Mesenchymal stem cell (in vitro differentiated cells and primary cell): ENCODE measurements at regions not wholly inside any gene's neighbourhood (a gene's known extent, or its start where the extent isn't known, plus 50 kb on each side); places are given as distances from the start of the nearest gene placed in this dataset.

ENCODE experiments used
- DNase-seq: peaks from one replicate; pipeline ENCODE4 v3.0.0-alpha.2; 2013
- H2AFZ ChIP-seq: one replicate; pipeline ENCODE4 v1.6.1; 2013; ENCODE audit warnings: low read depth, mild to moderate bottlenecking, control low read depth, inconsistent platforms, low read length, moderate library complexity
- H2AK5ac ChIP-seq: 2 replicates; pipeline ENCODE4 v1.6.1; 2013; ENCODE audit warnings: low read length, moderate library complexity, mild to moderate bottlenecking, inconsistent platforms; ENCODE audit not compliant: severe bottlenecking
- H2BK120ac ChIP-seq: one replicate; pipeline ENCODE4 v1.6.1; 2013; ENCODE audit warnings: low read depth, mild to moderate bottlenecking, inconsistent platforms, low read length, moderate library complexity
- H2BK12ac ChIP-seq, 2 experiments: one replicate each; pipeline ENCODE4 v1.6.1; 2013; ENCODE audit warnings: inconsistent platforms in 2 of 2, low read length in 2 of 2, mild to moderate bottlenecking in 2 of 2, moderate library complexity in 2 of 2, control low read depth in 1 of 2
- H2BK15ac ChIP-seq: one replicate; pipeline ENCODE4 v1.6.1; 2013; ENCODE audit warnings: mild to moderate bottlenecking, low read depth, inconsistent platforms; ENCODE audit not compliant: poor library complexity, severe bottlenecking
- H2BK5ac ChIP-seq: 2 replicates; pipeline ENCODE4 v1.6.1; 2013; ENCODE audit warnings: low read depth, mild to moderate bottlenecking, low read length, control low read depth, inconsistent platforms; ENCODE audit not compliant: poor library complexity, severe bottlenecking
- H3K14ac ChIP-seq, 2 experiments: one replicate each; pipeline ENCODE4 v1.6.1; 2013; ENCODE audit warnings: inconsistent platforms in 2 of 2, low read length in 2 of 2, control low read depth in 1 of 2, mild to moderate bottlenecking in 1 of 2, moderate library complexity in 1 of 2
- H3K18ac ChIP-seq, 2 experiments: one replicate each; pipeline ENCODE4 v1.6.1; 2013; ENCODE audit warnings: inconsistent platforms in 2 of 2, low read length in 2 of 2, control low read depth in 1 of 2, low read depth in 1 of 2, mild to moderate bottlenecking in 1 of 2
- H3K23ac ChIP-seq, 2 experiments: one replicate each; pipeline ENCODE4 v1.6.1; 2013; ENCODE audit warnings: inconsistent platforms in 2 of 2, low read length in 2 of 2, mild to moderate bottlenecking in 2 of 2, moderate library complexity in 2 of 2, control low read depth in 1 of 2
- H3K27ac ChIP-seq: 2 replicates; pipeline ENCODE4 v1.5.1; 2013; ENCODE audit warnings: mild to moderate bottlenecking, moderate library complexity, low read length, control low read depth, inconsistent platforms; ENCODE audit not compliant: poor library complexity, severe bottlenecking
- H3K27me3 ChIP-seq, 2 experiments: 2 replicates each; pipeline versions ENCODE4 v1.6.1 to v1.7.0; 2013; ENCODE audit warnings: low read length in 2 of 2, mild to moderate bottlenecking in 2 of 2, moderate library complexity in 2 of 2, control low read depth in 1 of 2, inconsistent platforms in 1 of 2; ENCODE audit not compliant: control insufficient read depth in 1 of 2, insufficient read depth in 1 of 2
- H3K36me3 ChIP-seq, 2 experiments: 2 replicates each; pipeline versions ENCODE4 v1.6.1 to v1.7.0; 2013; ENCODE audit warnings: low read length in 2 of 2, control low read depth in 1 of 2, inconsistent platforms in 1 of 2, low read depth in 1 of 2, mild to moderate bottlenecking in 1 of 2; ENCODE audit not compliant: insufficient read depth in 2 of 2, control insufficient read depth in 1 of 2
- H3K4ac ChIP-seq, 2 experiments: one replicate each; pipeline ENCODE4 v1.6.1; 2013; ENCODE audit warnings: inconsistent platforms in 2 of 2, low read length in 2 of 2, mild to moderate bottlenecking in 2 of 2, moderate library complexity in 2 of 2, control low read depth in 1 of 2, low read depth in 1 of 2
- H3K4me1 ChIP-seq: 2 replicates; pipeline ENCODE4 v1.6.1; 2013; ENCODE audit warnings: low read depth, low read length, control low read depth; ENCODE audit not compliant: control insufficient read depth, insufficient read depth
- H3K4me2 ChIP-seq: 2 replicates; pipeline ENCODE4 v1.6.1; 2013; ENCODE audit warnings: low read length, mild to moderate bottlenecking, inconsistent platforms; ENCODE audit not compliant: poor library complexity, severe bottlenecking
- H3K4me3 ChIP-seq, 2 experiments: 2 replicates each; pipeline versions ENCODE4 v1.5.1 to v1.7.0; 2013; ENCODE audit warnings: low read length in 2 of 2, mild to moderate bottlenecking in 2 of 2, control low read depth in 1 of 2, low read depth in 1 of 2; ENCODE audit not compliant: insufficient read depth in 1 of 2
- H3K79me1 ChIP-seq: replicated peaks from 2 replicates; pipeline ENCODE4 v1.6.1; 2013; ENCODE audit warnings: mild to moderate bottlenecking, control low read depth, low read length, inconsistent platforms; ENCODE audit not compliant: poor library complexity, severe bottlenecking
- H3K9ac ChIP-seq: 2 replicates; pipeline ENCODE4 v1.7.0; 2013; ENCODE audit warnings: mild to moderate bottlenecking, low read length, moderate library complexity
- H3K9me3 ChIP-seq: 2 replicates; pipeline ENCODE4 v1.7.0; 2013; ENCODE audit warnings: mild to moderate bottlenecking, low read length; ENCODE audit not compliant: control insufficient read depth
- H4K8ac ChIP-seq: one replicate; pipeline ENCODE4 v1.6.1; 2013; ENCODE audit warnings: inconsistent platforms, mild to moderate bottlenecking, low read length, moderate library complexity
- H4K91ac ChIP-seq: one replicate; pipeline ENCODE4 v1.6.1; 2013; ENCODE audit warnings: mild to moderate bottlenecking, low read length, inconsistent platforms
- WGBS: methylation state at CpG from one replicate; pipeline ENCODE4 v1.1.7; 2013; ENCODE audit warnings: mixed read lengths; 5-methylcytosine and 5-hydroxymethylcytosine counted together

DNA sequence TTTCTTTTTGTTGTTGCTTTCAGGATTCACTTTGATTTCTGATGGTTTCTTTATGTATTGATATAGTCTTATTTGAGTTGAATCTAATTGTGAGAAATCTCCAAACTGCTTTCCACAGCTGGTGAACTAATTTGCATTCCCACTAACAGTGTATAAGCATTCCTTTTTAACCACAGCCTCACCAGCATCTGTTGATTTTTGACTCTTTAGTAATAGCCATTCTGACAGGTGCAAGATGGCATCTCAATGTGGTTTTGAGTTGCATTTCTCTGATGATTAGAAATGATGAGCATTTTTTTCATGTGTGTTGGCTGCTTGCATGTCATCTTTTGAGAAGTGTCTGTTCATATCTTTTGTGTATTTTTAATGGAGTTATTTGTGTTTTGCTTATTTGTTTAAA is 1023.1 kb downstream of the SH3BGRL start:
- no peak overlapping the region for H3K4me2 ChIP-seq
- H4K91ac ChIP-seq, result no peak overlapping the region
- H2BK15ac ChIP-seq, result no peak overlapping the region
- no peaks in the 10 kb centered on the region for H3K27me3 ChIP-seq
- no peak overlapping the region for H3K18ac ChIP-seq
- no peaks in the 10 kb centered on the region for H3K36me3 ChIP-seq
- no peaks in the 10 kb centered on the region for H3K4me1 ChIP-seq
- H2BK120ac ChIP-seq, result no peak overlapping the region
- H3K79me1 ChIP-seq, result no peaks in the 10 kb centered on the region
- no peak overlapping the region for H3K9ac ChIP-seq
- DNase-seq, result no peak
- H2BK12ac ChIP-seq, result no peak overlapping the region
- no peak overlapping the region for H3K14ac ChIP-seq
- H2BK5ac ChIP-seq, result no peak overlapping the region
- no peak overlapping the region for H3K4ac ChIP-seq
- no peak overlapping the region for H2AK5ac ChIP-seq
- H3K4me3 ChIP-seq, result no peak overlapping the region
- H3K27ac ChIP-seq, result no peak overlapping the region
- peaks cover 30% of the 10 kb centered on the region for H3K9me3 ChIP-seq
- H4K8ac ChIP-seq, result no peak overlapping the region
- H3K23ac ChIP-seq, result no peak overlapping the region
- no peak overlapping the region for H2AFZ ChIP-seq

- no peak overlapping the region for H3K9ac ChIP-seq
- H2BK120ac ChIP-seq, result no peak overlapping the region
- H3K4me2 ChIP-seq, result no peak overlapping the region
- H2BK5ac ChIP-seq, result no peak overlapping the region
- no peak overlapping the region for H4K91ac ChIP-seq
- H3K14ac ChIP-seq, result no peak overlapping the region
- no peak overlapping the region for H2BK15ac ChIP-seq
- H3K23ac ChIP-seq, result no peak overlapping the region
- no peaks in the 10 kb centered on the region for H3K79me1 ChIP-seq
- no peak overlapping the region for H2AFZ ChIP-seq
- no peak overlapping the region for H3K4ac ChIP-seq
- no peaks in the 10 kb centered on the region for H3K36me3 ChIP-seq
- no peak overlapping the region for H2AK5ac ChIP-seq
- no peak overlapping the region for H4K8ac ChIP-seq
- no peak overlapping the region for H3K27ac ChIP-seq
- no peak for DNase-seq
- peaks cover 22% of the 10 kb centered on the region for H3K9me3 ChIP-seq
- H3K18ac ChIP-seq, result no peak overlapping the region
- no peaks in the 10 kb centered on the region for H3K4me1 ChIP-seq
- WGBS, result 24% methylated on average over 3 of the region's 3 CpGs
- no peak overlapping the region for H3K4me3 ChIP-seq
- H2BK12ac ChIP-seq, result no peak overlapping the region
- H3K27me3 ChIP-seq, result no peaks in the 10 kb centered on the region
Measured at GRCh38 chrX:82230013-82230412, 1028.1 kb downstream of the SH3BGRL start.

GRCh38 chrX:82232679-82233078 is 1030.8 kb downstream of the SH3BGRL start:
- Histone ChIP-seq H3K27ac (no peak overlapping the region), H3K4ac (no peak overlapping the region), H3K4me2 (no peak overlapping the region), H3K9ac (no peak overlapping the region), H2BK12ac (no peak overlapping the region), H3K79me1 (no peaks in the 10 kb centered on the region), H3K14ac (no peak overlapping the region), H2BK120ac (no peak overlapping the region), H3K4me1 (no peaks in the 10 kb centered on the region), H3K27me3 (no peaks in the 10 kb centered on the region), H3K18ac (no peak overlapping the region), H4K91ac (no peak overlapping the region), H2AFZ (no peak overlapping the region), H2BK15ac (no peak overlapping the region), H3K4me3 (no peak overlapping the region), H2BK5ac (no peak overlapping the region), H3K23ac (no peak overlapping the region), H3K9me3 (peaks cover 22% of the 10 kb centered on the region), H2AK5ac (no peak overlapping the region), H3K36me3 (no peaks in the 10 kb centered on the region), H4K8ac (no peak overlapping the region)
- DNase-seq, result no peak

- no peak overlapping the region for H3K4ac ChIP-seq
- H3K27ac ChIP-seq, result no peak overlapping the region
- no peak overlapping the region for H2BK120ac ChIP-seq
- H3K9me3 ChIP-seq, result peaks cover 30% of the 10 kb centered on the region
- no peak overlapping the region for H4K91ac ChIP-seq
- no peak overlapping the region for H3K4me3 ChIP-seq
- no peak overlapping the region for H3K4me2 ChIP-seq
- no peak overlapping the region for H2AK5ac ChIP-seq
- WGBS, result no CpG with 5 or more reads among the region's 1 CpG
- no peak overlapping the region for H2AFZ ChIP-seq
- DNase-seq, result no peak
- no peak overlapping the region for H3K14ac ChIP-seq
- no peak overlapping the region for H4K8ac ChIP-seq
- H2BK5ac ChIP-seq, result no peak overlapping the region
- no peak overlapping the region for H2BK12ac ChIP-seq
- no peaks in the 10 kb centered on the region for H3K79me1 ChIP-seq
- H3K23ac ChIP-seq, result no peak overlapping the region
- no peak overlapping the region for H3K18ac ChIP-seq
- no peaks in the 10 kb centered on the region for H3K36me3 ChIP-seq
- H3K27me3 ChIP-seq, result no peaks in the 10 kb centered on the region
- H2BK15ac ChIP-seq, result no peak overlapping the region
- no peak overlapping the region for H3K9ac ChIP-seq
- no peaks in the 10 kb centered on the region for H3K4me1 ChIP-seq
Measured at GRCh38 chrX:82237328-82237727, 1035.4 kb downstream of the SH3BGRL start.
